AG08395 (cell line): ENCODE measurements at regions not wholly inside any gene's neighbourhood (a gene's known extent, or its start where the extent isn't known, plus 50 kb on each side); places are given as distances from the start of the nearest gene placed in this dataset.
A peak's percentile ranks its signal among the peaks of the same experiment; 100 is the strongest.

Source experiments
- DNase-seq: peaks from one replicate; pipeline ENCODE4 v3.0.0; 2012; ENCODE audit warnings: mixed read lengths, low spot score

DNA sequence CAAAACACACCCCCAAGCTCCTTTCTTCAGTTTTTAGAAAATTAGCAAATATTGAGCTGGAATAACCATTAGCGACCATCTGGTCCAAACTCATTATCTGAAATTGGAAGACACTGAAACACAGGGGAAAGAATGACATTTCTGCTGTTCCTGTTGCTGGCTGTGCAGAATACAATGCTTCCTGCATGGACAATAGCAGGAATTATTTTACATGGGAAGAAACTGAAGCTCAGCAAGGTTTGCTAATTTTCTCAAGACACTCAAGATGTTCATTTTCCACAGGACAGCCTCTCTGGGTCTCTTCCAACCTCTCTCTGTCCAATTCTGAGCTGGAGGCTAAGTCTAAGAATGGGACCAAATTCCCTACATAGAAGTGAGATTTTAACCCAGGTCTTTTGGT is 81.9 kb upstream of the TNS3 start:
- no peak for DNase-seq

DNA sequence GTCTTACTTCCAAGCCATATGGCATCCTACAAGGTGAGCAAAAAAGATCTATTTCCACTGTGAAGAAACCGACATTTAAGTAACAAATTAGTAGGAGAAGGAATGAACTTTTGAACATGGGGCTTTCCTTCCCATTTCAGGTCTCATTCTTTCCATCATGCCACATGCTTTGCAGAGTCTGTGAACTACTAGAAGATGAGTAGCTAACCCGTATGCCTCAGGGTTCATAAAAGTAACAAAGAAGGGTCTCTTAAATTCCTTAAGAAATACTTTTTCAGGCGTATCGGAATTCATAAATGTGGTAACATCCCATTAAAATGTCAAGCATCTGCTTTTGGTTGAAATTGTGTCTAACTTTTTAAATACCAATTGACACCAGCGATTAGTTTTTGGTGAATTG is 81.3 kb upstream of the TNS3 start:
- DNase-seq: no peak

DNA sequence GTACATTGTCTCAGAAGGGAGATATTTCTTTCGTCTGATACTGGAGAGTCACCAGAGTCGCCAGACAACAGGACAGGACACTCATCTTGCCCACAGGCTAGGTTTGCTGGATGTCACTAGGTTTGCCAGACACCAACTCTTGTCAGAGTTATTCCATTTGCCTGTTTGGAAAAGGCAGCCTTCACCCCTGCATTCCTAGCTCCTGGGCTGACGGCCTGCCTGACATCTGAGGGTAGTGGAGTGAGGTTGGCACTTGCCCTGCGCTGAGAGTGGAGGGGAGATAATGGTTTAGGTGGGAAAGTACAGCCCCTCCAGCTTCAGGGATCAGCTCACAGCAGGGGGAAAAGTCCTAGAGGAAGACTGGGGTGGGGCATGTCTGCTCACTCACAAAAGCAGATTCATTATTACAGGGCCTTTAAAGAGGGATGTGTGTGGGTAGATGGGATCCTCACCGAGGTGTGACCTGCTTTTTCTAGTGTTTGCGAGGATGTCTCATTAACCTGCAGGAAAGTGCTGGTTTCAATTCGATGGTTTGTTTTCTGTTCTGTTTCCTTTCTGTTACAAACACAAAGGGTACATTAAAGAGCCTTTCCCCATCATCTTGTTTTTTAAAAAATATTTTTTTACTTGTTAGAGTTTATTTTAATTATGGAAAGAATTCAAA is 79.3 kb upstream of the TNS3 start:
- DNase-seq: no peak

- DNase-seq: no peak
These were observed 78.0 kb upstream of the TNS3 start for GRCh38 chr7:47659664-47660462.

DNA sequence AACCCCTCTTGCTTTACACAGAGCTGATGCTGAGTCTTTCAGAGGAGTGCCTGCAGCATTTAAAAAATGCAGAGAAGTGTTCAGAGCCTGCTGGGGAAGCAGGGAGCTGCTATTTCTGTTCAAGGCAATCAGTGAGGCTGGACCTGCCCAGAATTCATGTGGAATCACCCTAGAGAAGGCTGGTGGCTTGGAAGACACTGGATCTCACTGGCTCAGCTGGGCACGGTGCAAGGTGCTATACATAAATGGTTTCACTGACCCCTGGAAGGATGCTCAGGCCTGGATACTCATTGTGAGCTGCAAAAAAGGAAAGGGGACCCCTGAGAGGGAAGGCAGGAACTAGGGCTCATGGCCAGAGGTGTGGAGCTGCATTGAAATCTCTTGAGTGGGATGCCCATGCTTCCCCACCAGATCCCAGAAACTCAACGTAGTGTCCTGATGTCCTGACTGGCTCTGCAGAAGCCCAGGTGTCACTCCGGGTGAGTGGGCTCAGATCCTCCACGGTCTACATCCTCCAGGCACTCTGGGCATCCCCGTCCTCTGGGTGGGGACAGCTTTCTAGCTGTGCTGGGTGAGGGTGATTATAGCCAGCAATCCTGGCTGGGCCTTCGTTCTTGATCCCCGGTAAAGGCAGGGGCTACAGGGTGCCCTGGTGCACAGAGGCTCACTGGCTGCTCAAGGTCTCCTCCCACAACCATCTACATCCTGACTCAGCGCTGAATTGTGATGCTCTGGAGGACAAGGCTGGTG is 77.2 kb upstream of the TNS3 start:
- no peak for DNase-seq

DNA sequence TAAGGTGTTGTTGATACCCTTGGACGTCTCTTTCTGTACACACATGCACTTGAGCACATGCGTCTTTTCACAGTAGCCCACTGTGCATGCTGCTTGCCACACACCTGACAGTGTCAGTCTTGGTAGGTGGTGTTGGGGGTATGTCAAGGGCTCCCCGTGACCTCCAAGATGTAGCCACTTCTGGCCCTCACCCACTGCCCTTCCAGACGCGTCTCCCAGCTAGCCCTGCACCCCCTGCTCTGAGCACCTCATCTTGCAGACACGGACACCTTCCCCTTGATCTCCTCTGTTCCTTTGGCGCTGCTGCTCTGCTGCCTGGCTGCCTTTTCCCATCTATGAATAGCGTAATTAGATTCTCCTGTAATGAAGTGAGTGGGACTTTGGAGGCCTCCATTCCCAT is 75.2 kb upstream of the TNS3 start:
- DNase-seq: no peak

DNA sequence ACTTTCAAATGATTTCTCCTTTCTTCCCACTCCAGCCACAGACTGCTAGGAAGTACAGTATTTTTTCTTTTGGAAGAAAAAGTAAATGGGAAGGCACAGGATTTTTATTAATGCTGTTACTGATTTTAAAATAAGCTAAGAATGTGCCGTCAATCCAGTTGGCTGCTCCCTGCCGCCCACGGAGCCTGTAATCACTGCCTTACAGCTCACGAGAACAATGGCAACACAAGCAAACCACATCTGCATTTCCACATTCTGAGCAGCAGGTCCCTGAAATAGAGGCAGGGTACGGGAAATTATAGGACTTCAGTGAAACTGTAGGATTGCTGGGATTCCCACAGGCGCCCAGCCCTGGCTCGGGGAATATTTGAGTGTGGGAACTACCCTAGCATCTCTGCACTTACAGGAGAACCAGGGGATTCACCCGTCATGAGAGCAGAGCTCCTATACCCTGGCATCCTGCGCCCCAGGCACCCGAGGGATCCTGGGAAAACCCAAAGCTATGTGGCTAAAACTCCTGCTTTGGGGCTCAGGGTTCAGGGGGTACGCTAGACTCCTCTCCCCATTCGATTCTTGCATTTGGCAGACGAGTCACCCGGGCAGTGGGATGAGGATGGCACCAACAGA is 72.9 kb upstream of the TNS3 start:
- no peak for DNase-seq

DNA sequence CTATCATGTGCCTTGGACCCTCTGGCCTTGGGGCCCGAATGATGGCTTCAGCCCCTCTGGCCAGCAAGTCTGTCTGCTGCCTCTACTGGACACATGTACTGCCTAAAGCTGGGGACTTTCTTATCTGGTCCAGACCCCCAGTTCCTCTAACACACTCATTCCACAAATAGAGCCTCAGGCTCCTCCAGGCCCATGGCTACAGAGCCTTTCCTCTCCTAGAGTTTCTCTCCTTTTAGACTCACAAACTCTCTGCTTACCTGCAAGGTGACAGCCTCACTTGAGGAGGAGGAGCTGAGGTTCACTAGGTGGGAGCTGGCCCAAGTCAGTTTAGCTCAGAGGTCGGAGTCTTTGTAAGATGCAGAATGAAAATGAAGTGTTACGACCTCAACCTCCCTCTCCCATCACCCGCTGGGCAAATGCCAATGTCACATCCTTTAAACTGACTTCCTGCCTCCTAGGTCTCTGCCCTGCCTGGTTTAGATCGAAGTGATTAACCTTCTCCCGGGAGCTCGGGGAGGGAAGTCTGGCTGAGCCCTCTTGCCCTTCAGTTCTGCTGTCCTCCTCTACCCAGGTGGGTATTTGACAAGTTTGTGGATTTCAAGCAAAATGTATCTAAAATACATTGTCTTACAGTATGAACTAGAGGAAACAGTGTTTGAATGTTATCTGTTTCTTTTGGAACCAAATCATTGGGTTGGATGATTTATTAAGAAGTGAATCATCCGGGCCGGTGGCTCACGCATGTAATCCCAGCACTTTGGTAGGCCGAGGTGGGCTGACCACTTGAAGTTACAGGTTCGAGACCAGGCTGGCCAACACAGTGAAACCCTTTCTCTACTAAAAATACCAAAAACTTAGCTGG is 71.9 kb upstream of the TNS3 start:
- DNase-seq: no peak

GRCh38 chr7:47652591-47652990 is 70.7 kb upstream of the TNS3 start:
- no peak for DNase-seq

GRCh38 chr7:47651355-47652317 is 69.7 kb upstream of the TNS3 start:
- peak; percentile 85 for DNase-seq

DNA sequence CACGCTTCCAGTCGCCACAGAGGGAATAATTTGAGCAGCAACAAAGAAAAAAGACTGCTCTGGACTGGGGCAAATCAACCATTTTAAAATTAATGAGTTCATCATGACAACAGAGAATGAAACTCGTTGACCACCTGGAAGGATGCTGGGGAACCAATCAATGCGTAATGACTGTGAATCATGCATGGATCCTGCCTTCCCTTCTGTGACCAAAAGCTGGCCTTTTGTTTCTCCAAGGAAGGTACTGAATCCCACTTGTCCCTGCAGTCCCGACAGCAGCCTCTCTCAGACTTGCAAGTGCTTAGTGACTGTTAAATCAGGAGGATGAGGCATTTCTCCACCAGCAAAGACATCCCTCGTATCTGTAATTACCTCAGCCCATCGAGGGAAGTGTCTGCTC is 68.0 kb upstream of the TNS3 start:
- no peak for DNase-seq

DNA sequence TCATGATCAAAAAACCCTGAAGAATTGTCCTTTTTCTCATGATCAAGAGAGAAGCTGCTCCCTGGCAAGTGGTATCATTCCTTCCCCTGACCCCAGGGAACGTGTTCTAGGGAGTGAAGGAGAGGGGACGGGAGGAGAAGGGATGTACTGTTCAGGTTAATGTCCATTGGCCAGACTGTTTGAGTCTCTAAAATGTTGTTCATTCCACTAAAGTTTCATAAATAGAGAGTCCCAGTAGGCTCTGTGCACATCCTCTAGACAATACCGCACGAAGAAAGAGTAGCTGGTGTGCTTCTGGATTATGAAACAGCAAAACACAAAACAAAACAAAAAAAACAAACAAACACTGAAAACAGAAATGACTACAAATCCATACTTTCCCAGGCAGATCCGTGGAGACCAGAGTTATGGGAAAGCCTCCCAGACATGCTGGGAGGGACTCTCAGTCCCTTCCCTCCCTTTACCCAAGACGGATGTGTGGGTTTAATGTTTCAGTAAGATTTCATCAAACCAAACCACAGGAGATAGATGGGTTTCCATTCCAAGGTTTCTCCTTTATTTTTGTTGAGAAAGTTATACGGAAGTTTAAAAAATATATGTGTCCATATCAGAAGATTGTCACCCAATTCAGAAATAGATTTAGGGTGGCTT is 66.5 kb upstream of the TNS3 start:
- no peak for DNase-seq

GRCh38 chr7:47647918-47648250 is 66.0 kb upstream of the TNS3 start:
- no peak for DNase-seq

GRCh38 chr7:47647181-47647917 is 65.4 kb upstream of the TNS3 start:
- no peak for DNase-seq

- no peak for DNase-seq
These were observed 61.9 kb upstream of the TNS3 start for GRCh38 chr7:47643716-47644400.

DNA sequence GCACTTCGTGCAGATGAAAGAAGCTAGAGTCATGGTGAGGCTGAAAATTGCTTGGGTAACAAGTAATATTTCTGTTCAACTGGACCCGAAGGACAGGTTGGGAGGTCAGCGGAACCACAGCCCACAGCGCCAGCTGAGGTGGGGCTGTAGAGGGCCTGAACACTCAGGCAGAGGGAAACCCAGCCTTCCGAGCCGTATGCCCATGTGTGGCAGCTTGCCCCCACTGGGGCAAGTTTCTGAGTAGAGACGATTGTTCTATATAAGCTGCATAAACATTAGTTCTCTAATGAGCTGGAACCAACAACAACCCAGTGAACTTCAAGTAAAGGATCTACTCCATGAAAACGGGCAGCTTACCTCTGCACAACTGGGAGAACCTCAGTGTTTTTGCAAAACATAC is 58.4 kb upstream of the TNS3 start:
- no peak for DNase-seq

DNA sequence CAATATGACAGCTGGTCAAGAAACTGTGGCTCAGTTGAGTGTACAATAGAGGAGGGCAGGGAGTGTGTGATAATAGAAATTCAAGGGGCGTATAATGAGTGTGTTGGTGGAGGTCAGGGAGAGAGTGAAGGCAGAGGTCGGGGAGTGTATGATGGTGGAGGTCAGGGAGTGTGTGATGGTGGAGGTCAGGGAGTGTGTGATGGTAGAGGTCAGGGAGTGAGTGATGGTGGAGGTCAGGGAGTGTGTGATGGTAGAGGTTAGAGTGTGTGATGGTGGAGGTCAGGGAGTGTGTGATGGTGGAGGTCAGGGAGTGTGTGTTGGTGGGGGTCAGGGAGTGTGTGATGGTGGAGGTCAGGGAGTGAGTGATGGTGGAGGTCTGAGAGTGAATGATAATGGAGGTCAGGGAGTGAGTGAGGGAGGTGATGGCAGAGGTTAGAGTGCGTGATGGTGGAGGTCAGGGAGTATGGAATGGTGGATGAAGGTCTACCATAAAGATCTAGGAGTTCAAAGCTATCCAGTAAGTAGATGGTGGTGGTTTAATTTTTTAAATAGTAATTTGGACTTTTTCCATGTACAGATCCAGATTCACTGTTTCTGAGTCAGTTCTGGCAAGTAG is 57.7 kb upstream of the TNS3 start:
- DNase-seq: no peak

GRCh38 chr7:47638679-47639315 is 56.9 kb upstream of the TNS3 start:
- DNase-seq: no peak
